Neural cell (in vitro differentiated cells): ENCODE measurements at regions not wholly inside any gene's neighbourhood (a gene's known extent, or its start where the extent isn't known, plus 50 kb on each side); places are given as distances from the start of the nearest gene placed in this dataset.

Experiments used
- H2AFZ ChIP-seq: fragments of 200-600, 300-800 bp; sonication (generic), shearing (Covaris generic); 2 replicates; pipeline ENCODE4 v1.6.0; 2014; ENCODE audit warnings: low read depth, mild to moderate bottlenecking, antibody characterized with exemption, low read length, moderate library complexity
- H3F3A ChIP-seq: fragments of 200-600 bp; shearing (Covaris generic); 2 replicates; pipeline ENCODE4 v1.6.1; 2016; ENCODE audit warnings: mild to moderate bottlenecking, moderate library complexity, mixed read lengths, antibody characterized with exemption, low read length; ENCODE audit not compliant: insufficient read depth, poor library complexity, severe bottlenecking
- H3K27ac ChIP-seq: fragments of 200-600, 300-800 bp; sonication (generic), shearing (Covaris generic); 2 replicates; pipeline ENCODE4 v1.5.1; 2014; ENCODE audit warnings: mild to moderate bottlenecking, low read length, moderate library complexity
- H3K27me3 ChIP-seq: fragments of 300-800, 200-600 bp; sonication (generic), shearing (Covaris generic); 2 replicates; pipeline ENCODE4 v1.6.0; 2014; ENCODE audit warnings: mild to moderate bottlenecking, low read depth, low read length, moderate library complexity; ENCODE audit not compliant: insufficient read depth
- H3K36me3 ChIP-seq: fragments of 300-800, 200-600 bp; sonication (generic), shearing (Covaris generic); 2 replicates; pipeline ENCODE4 v1.5.1; 2014; ENCODE audit warnings: mild to moderate bottlenecking, antibody characterized with exemption, low read length, moderate library complexity; ENCODE audit not compliant: insufficient read depth
- H3K4me2 ChIP-seq: fragments of 300-800, 200-600 bp; sonication (generic), shearing (Covaris generic); 2 replicates; pipeline ENCODE4 v1.6.0; 2014; ENCODE audit warnings: mild to moderate bottlenecking, low read length
- H3K4me3 ChIP-seq: fragments of 300-800, 200-600 bp; sonication (generic), shearing (Covaris generic); 2 replicates; pipeline ENCODE4 v1.5.1; 2014; ENCODE audit warnings: mild to moderate bottlenecking, low read length, moderate library complexity
- H3K79me2 ChIP-seq: fragments of 200-600 bp; shearing (Covaris generic); replicated peaks from 2 replicates; pipeline ENCODE4 v1.6.0; 2014; ENCODE audit warnings: mild to moderate bottlenecking, low read length, moderate library complexity; ENCODE audit not compliant: insufficient read depth
- H3K9ac ChIP-seq: fragments of 300-800, 200-600 bp; sonication (generic), shearing (Covaris generic); 2 replicates; pipeline ENCODE4 v1.6.1; 2016; ENCODE audit warnings: mild to moderate bottlenecking, low read length, mixed read lengths
- H3K9me2 ChIP-seq: fragments of 200-600 bp; shearing (Covaris generic); 2 replicates; pipeline ENCODE4 v1.6.1; 2016; ENCODE audit warnings: mild to moderate bottlenecking, low read length, mixed read lengths; ENCODE audit not compliant: insufficient read depth
- H3K9me3 ChIP-seq: fragments of 200-600, 300-800 bp; sonication (generic), shearing (Covaris generic); 2 replicates; pipeline ENCODE4 v1.6.1; 2016; ENCODE audit warnings: mild to moderate bottlenecking, mixed run types, low read length, moderate library complexity, mixed read lengths
- H4K20me1 ChIP-seq: fragments of 200-600 bp; shearing (Covaris generic); 2 replicates; pipeline ENCODE4 v1.6.1; 2016; ENCODE audit warnings: mild to moderate bottlenecking, mixed run types; ENCODE audit not compliant: insufficient read depth
- CTCF ChIP-seq: fragments of 450-650 bp; IDR thresholded peaks from 2 replicates; pipeline ENCODE4 v1.5.1; 2014; ENCODE audit warnings: antibody characterized with exemption, mild to moderate bottlenecking, moderate library complexity; ENCODE audit not compliant: poor library complexity, severe bottlenecking
- EP300 ChIP-seq: fragments of 450-650 bp; conservative IDR thresholded peaks from 2 replicates; pipeline ENCODE4 v1.6.1; 2014; ENCODE audit warnings: antibody characterized with exemption, mild to moderate bottlenecking, moderate library complexity; ENCODE audit not compliant: poor library complexity, severe bottlenecking
- EZH2 ChIP-seq: fragments of 200-600, 300-800 bp; shearing (Covaris generic), sonication (generic); IDR thresholded peaks from 2 replicates; pipeline ENCODE4 v1.6.1; 2014; ENCODE audit warnings: antibody characterized with exemption, low read length, borderline replicate concordance, mild to moderate bottlenecking; ENCODE audit not compliant: insufficient read depth, poor library complexity, severe bottlenecking
- MXI1 ChIP-seq: fragments of 450-650 bp; conservative IDR thresholded peaks from 2 replicates; pipeline ENCODE4 v1.6.1; 2014; ENCODE audit warnings: antibody characterized with exemption, mild to moderate bottlenecking; ENCODE audit not compliant: poor library complexity, severe bottlenecking
- POLR2AphosphoS5 ChIP-seq: IDR thresholded peaks from 2 replicates; pipeline ENCODE4 v1.6.1; 2012
- RAD21 ChIP-seq: fragments of 450-650 bp; conservative IDR thresholded peaks from 2 replicates; pipeline ENCODE4 v1.6.1; 2014; ENCODE audit warnings: antibody characterized with exemption, mild to moderate bottlenecking, moderate library complexity
- REST ChIP-seq: IDR thresholded peaks from 2 replicates; pipeline ENCODE4 v1.6.1; 2012; ENCODE audit warnings: borderline replicate concordance
- SMC3 ChIP-seq: fragments of 450-650 bp; conservative IDR thresholded peaks from 2 replicates; pipeline ENCODE4 v1.6.1; 2014; ENCODE audit warnings: antibody characterized with exemption, mild to moderate bottlenecking, moderate library complexity; ENCODE audit not compliant: poor library complexity
- TAF1 ChIP-seq: IDR thresholded peaks from 2 replicates; pipeline ENCODE4 v1.6.1; 2012; ENCODE audit warnings: low read depth

GRCh38 chr10:22105270-22105669 is 101.7 kb upstream of the DNAJC1 start:
- Histone ChIP-seq H3K4me2 (no peak overlapping the region), H3K27me3 (no peaks in the 10 kb centered on the region), H3K4me3 (no peak overlapping the region), H3K9ac (no peak overlapping the region), H4K20me1 (no peaks in the 10 kb centered on the region), H3K79me2 (no peaks in the 10 kb centered on the region), H3F3A (no peaks in the 10 kb centered on the region), H3K9me3 (no peaks in the 10 kb centered on the region), H3K36me3 (no peaks in the 10 kb centered on the region), H2AFZ (no peak overlapping the region), H3K9me2 (no peaks in the 10 kb centered on the region), H3K27ac (no peak overlapping the region)
- TF ChIP-seq MXI1 (no peak), REST (no peak), RAD21 (no peak), EP300 (no peak), EZH2 (no peak), SMC3 (no peak), TAF1 (no peak)

- H3K9ac ChIP-seq = no peak overlapping the region
- H3F3A ChIP-seq = no peaks in the 10 kb centered on the region
- no peaks in the 10 kb centered on the region for H3K79me2 ChIP-seq
- no peak overlapping the region for H3K4me2 ChIP-seq
- TF ChIP-seq TAF1 (no peak), EP300 (no peak), REST (no peak), CTCF (no peak), POLR2AphosphoS5 (no peak), MXI1 (no peak), SMC3 (no peak), RAD21 (no peak), EZH2 (no peak)
- no peaks in the 10 kb centered on the region for H3K9me2 ChIP-seq
- no peaks in the 10 kb centered on the region for H3K9me3 ChIP-seq
- no peak overlapping the region for H3K27ac ChIP-seq
- H2AFZ ChIP-seq = no peak overlapping the region
- H3K36me3 ChIP-seq = no peaks in the 10 kb centered on the region
- H3K4me3 ChIP-seq = no peak overlapping the region
- no peaks in the 10 kb centered on the region for H4K20me1 ChIP-seq
- H3K27me3 ChIP-seq = no peaks in the 10 kb centered on the region
Observed at GRCh38 chr10:22103701-22104470, 100.4 kb upstream of the DNAJC1 start.
